Left ventricle myocardium inferior (tissue), 1 donor: ENCODE measurements at regions not wholly inside any gene's neighbourhood (a gene's known extent, or its start where the extent isn't known, plus 50 kb on each side); places are given as distances from the start of the nearest gene placed in this dataset.
"Not testable (repeated sequence)": the region's sequence is repeated elsewhere in the genome, so short reads cannot be mapped to it uniquely, and the experiment has no call there.

Source experiments
- DNase-seq: peaks from one replicate; pipeline ENCODE4 v3.0.0-alpha.2; 2020
- H3K27ac ChIP-seq: fragments of 200-600 bp; replicated peaks from 2 replicates; pipeline ENCODE4 v1.8.0; 2021
- H3K27me3 ChIP-seq: fragments of 200-600 bp; 2 replicates; pipeline ENCODE4 v1.8.0; 2021; ENCODE audit warnings: low read depth
- H3K36me3 ChIP-seq: fragments of 200-600 bp; 2 replicates; pipeline ENCODE4 v1.8.0; 2021
- H3K4me1 ChIP-seq: fragments of 200-600 bp; 2 replicates; pipeline ENCODE4 v1.8.0; 2021
- H3K4me3 ChIP-seq: fragments of 200-600 bp; 2 replicates; pipeline ENCODE4 v1.8.0; 2021; ENCODE audit warnings: mild to moderate bottlenecking, moderate library complexity
- H3K9me3 ChIP-seq: fragments of 200-600 bp; replicated peaks from 2 replicates; pipeline ENCODE4 v1.8.0; 2021
- CTCF ChIP-seq: fragments of 200-600 bp; IDR thresholded peaks from 2 replicates; pipeline ENCODE4 v1.8.0; 2021; ENCODE audit warnings: antibody characterized with exemption, mild to moderate bottlenecking, borderline replicate concordance
- intact Hi-C: fragments of 100-400 bp; cut with micrococcal nuclease; formaldehyde crosslinking; loops from one replicate; pipeline ENCODE4 v1.11.0; 2022
- donor health status: DM: no; HTN: yes; CAD: no; lungs with severe emphysema.

GRCh38 chr1:148392505-148392904 lies 90.6 kb downstream of the PPIAL4G start:
- H3K4me3 ChIP-seq, intact Hi-C loops, H3K36me3 ChIP-seq, H3K27ac ChIP-seq, DNase-seq, H3K4me1 ChIP-seq, H3K27me3 ChIP-seq, H3K9me3 ChIP-seq: not testable (repeated sequence)

DNA sequence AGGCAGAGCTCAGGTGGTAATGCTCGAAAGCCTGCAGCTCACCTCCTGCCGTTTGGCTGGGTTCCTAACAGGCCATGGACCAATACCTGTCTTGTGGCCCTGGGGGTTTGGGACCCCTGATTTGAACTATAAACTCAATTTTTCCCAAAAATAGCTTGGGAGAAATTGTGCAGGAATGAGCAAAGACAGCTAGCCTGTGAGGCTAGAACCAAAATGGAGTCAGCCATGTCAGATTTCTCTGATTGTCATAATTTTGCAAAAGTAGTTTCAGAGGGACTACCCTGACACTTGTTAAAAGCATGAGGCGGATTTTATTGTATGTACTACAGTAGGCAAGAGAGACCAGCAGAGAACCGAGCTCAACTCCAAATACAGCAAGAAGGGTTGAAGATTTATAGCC lies 91.8 kb downstream of the PPIAL4G start:
- H3K27me3 ChIP-seq, intact Hi-C loops, H3K9me3 ChIP-seq, DNase-seq, H3K4me1 ChIP-seq, H3K36me3 ChIP-seq, H3K27ac ChIP-seq, H3K4me3 ChIP-seq: not testable (repeated sequence)

- no peak for DNase-seq
- no peak for TF ChIP-seq CTCF
- H3K9me3 ChIP-seq, result no peaks in the 10 kb centered on the region
- intact Hi-C loops, result no loop called here
- peaks cover 6% of the 10 kb centered on the region for H3K4me1 ChIP-seq
- peak overlapping the region; percentile 70 for H3K4me3 ChIP-seq
- H3K27me3 ChIP-seq, result peaks cover 14% of the 10 kb centered on the region
- no peaks in the 10 kb centered on the region for H3K36me3 ChIP-seq
- H3K27ac ChIP-seq, result peak overlapping the region; percentile 73
Observed at GRCh38 chr1:148389027-148389339, 94.1 kb downstream of the PPIAL4G start.

DNA sequence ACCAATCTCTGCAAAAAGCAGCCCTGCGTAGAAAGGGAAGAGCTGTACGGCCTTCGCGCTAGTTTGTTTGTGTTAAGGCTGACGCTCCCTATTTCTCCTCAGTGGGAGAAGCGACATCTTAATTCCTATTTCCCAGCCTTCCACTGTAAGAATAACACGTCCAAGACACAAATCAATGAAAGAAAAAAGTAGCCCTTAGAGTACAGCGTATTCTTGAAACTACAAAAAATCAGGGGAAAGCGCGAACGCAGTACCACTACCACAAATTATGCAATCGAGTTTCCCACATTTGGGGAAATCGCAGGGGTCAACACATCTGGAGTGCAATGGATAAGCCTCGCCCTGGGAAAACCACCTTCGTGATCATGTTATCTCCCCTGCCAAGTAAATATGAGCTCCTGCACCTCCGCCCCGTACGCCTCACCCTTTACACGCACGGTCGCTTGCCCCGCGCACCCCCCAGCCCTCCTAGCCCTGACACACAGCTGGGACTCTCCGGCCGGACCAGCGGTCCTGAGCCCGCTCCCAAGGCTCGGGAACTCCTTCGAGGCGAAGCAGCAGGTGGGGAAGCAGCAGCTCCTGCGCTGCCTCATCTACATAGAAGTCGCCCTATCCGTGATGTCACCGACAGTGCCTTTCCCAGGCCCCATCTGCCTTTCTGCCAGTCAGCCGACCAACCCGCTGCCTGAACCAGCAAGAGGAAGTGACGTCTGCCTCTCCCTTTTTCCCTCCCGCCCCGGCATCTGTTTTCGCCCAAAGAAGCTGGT lies 94.7 kb downstream of the PPIAL4G start:
- H3K9me3 ChIP-seq, result no peaks in the 10 kb centered on the region

GRCh38 chr1:148387949-148388259 lies 95.2 kb downstream of the PPIAL4G start:
- H3K36me3 ChIP-seq, DNase-seq, H3K9me3 ChIP-seq, intact Hi-C loops, H3K4me1 ChIP-seq: not testable (repeated sequence)
- peaks cover 19% of the 10 kb centered on the region for H3K27me3 ChIP-seq
- H3K27ac ChIP-seq, result peak overlapping the region; percentile 73
- H3K4me3 ChIP-seq, result peak overlapping the region; percentile 70

More for the DNA sequence above, 94.7 kb downstream of the PPIAL4G start:
- H3K36me3 ChIP-seq, result no peaks in the 10 kb centered on the region
- peak overlapping the region; percentile 73 for H3K27ac ChIP-seq
- H3K4me3 ChIP-seq, result peak overlapping the region; percentile 70
- peak; percentile 85 for DNase-seq
- peaks cover 19% of the 10 kb centered on the region for H3K27me3 ChIP-seq
- no peak for TF ChIP-seq CTCF
- peaks cover 6% of the 10 kb centered on the region for H3K4me1 ChIP-seq
- intact Hi-C loops, result no loop called here

- intact Hi-C loops, H3K9me3 ChIP-seq, H3K27ac ChIP-seq, H3K4me3 ChIP-seq, DNase-seq, H3K4me1 ChIP-seq, H3K36me3 ChIP-seq: not testable (repeated sequence)
- peaks cover 24% of the 10 kb centered on the region for H3K27me3 ChIP-seq
Observed at GRCh38 chr1:148387122-148387948, 95.8 kb downstream of the PPIAL4G start.

DNA sequence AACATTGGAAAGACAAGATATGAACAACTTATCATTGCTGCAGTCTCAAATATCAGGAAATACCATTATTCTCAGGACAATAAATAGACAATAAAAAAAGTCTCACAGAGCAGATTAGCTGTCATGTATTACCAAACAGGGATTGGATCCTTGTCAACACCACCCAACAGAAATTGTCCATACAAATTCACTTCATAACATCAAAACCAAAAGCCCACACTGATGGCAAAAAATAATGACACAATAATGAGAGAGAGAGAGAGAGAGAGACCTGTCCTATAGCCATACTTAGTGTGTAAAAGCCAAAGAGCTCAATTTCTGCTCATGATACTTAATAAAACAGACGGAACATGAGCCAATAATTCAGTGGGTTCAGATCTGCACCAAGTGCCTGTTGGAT lies 96.5 kb downstream of the PPIAL4G start:
- intact Hi-C loops, result no loop called here
- no peak overlapping the region for H3K27ac ChIP-seq
- H3K9me3 ChIP-seq, result no peaks in the 10 kb centered on the region
- no peaks in the 10 kb centered on the region for H3K36me3 ChIP-seq
- H3K4me3 ChIP-seq, result no peak overlapping the region
- no peak for DNase-seq
- TF ChIP-seq CTCF, result no peak
- peaks cover 6% of the 10 kb centered on the region for H3K4me1 ChIP-seq
- H3K27me3 ChIP-seq, result peaks cover 31% of the 10 kb centered on the region

- intact Hi-C loops, DNase-seq, H3K36me3 ChIP-seq, H3K27ac ChIP-seq, H3K4me3 ChIP-seq, H3K9me3 ChIP-seq, H3K4me1 ChIP-seq: not testable (repeated sequence)
- H3K27me3 ChIP-seq, result peaks cover 37% of the 10 kb centered on the region
Observed at GRCh38 chr1:148386031-148386398, 97.1 kb downstream of the PPIAL4G start.
